Spleen (tissue), 7 donors: ENCODE measurements at regions not wholly inside any gene's neighbourhood (a gene's known extent, or its start where the extent isn't known, plus 50 kb on each side); places are given as distances from the start of the nearest gene placed in this dataset.

Source experiments
- CTCF ChIP-seq, 11 experiments: fragments of 200-600 bp in 7 of 11; fragments of 450-650 bp in 4 of 11; sonication (generic) in 4 of 11; IDR thresholded peaks in 8 of 11; conservative IDR thresholded peaks in 3 of 11; 1 replicate in 7 of 11; 2 replicates in 4 of 11; pipeline versions ENCODE4 v1.4.0 to v1.8.0; 2016 to 2021; ENCODE audit warnings: antibody characterized with exemption in 11 of 11, inconsistent platforms in 4 of 11, mild to moderate bottlenecking in 1 of 11
- POLR2A ChIP-seq, 3 donors: fragments of 450-650 bp; IDR thresholded peaks; one replicate each; pipeline ENCODE4 v1.5.1; 2017; ENCODE audit warnings: antibody characterized with exemption in 3 of 3, mild to moderate bottlenecking in 1 of 3
- donor health status: DM: no; HTN: no; CAD: no; lungs with moderate emphysema.
- donor health status: DM: no; HTN: no; CAD: no.
- donor health status: DM: no; HTN: no; CAD: no.

GRCh38 chr6:164114651-164115050 lies 700.1 kb downstream of the QKI start:
- TF ChIP-seq CTCF (IDR thresholded peaks at IDR 0.05 in 8 of 11, conservative IDR thresholded peaks at IDR 0.05 in 3 of 11) = no peak
- TF ChIP-seq POLR2A (IDR thresholded peaks at IDR 0.05) = no peak
